Lower leg skin (tissue), 4 donors: ENCODE measurements at regions not wholly inside any gene's neighbourhood (a gene's known extent, or its start where the extent isn't known, plus 50 kb on each side); places are given as distances from the start of the nearest gene placed in this dataset.
A peak's percentile ranks its signal among the peaks of the same experiment; 100 is the strongest.

Source experiments
- DNase-seq, 2 donors: peaks; one replicate each; pipeline ENCODE4 v3.0.0-alpha.2; 2019; ENCODE audit warnings: low spot score in 2 of 2
- H3K4me3 ChIP-seq: fragments of 200-600 bp; sonication (generic); 2 replicates; pipeline ENCODE4 v1.5.1; 2017; ENCODE audit warnings: mild to moderate bottlenecking, low read depth; ENCODE audit not compliant: poor library complexity, severe bottlenecking
- POLR2A ChIP-seq, 2 donors: fragments of 450-650 bp; IDR thresholded peaks; one replicate each; pipeline ENCODE4 v1.6.1; 2016 to 2017; ENCODE audit warnings: antibody characterized with exemption in 2 of 2, mild to moderate bottlenecking in 1 of 2, moderate library complexity in 1 of 2
- WGBS, 2 donors: methylation state at CpG; one replicate each; pipeline ENCODE4 v1.1.5; 2018; 5-methylcytosine and 5-hydroxymethylcytosine counted together
- intact Hi-C: fragments of 100-400 bp; cut with DNase I; formaldehyde crosslinking; loops from one replicate; pipeline ENCODE4 v1.15.0; 2023; ENCODE audit warnings: low total_unique reads
- TF ChIP-seq, protein P1 (sequence below), 3 donors: fragments of 450-650 bp; IDR thresholded peaks; one replicate each; pipeline ENCODE4 v1.5.1; 2016; ENCODE audit warnings: antibody characterized with exemption in 3 of 3, mild to moderate bottlenecking in 3 of 3, moderate library complexity in 2 of 3

GRCh38 chr22:48742556-48743343 lies 1084.9 kb downstream of the BRD1 start:
- 82 to 85% methylated on average over 32 to 39 of the region's 39 CpGs for WGBS, 2 donors
- TF ChIP-seq POLR2A (IDR thresholded peaks at IDR 0.05), result no peak
- TF ChIP-seq, protein P1, sequence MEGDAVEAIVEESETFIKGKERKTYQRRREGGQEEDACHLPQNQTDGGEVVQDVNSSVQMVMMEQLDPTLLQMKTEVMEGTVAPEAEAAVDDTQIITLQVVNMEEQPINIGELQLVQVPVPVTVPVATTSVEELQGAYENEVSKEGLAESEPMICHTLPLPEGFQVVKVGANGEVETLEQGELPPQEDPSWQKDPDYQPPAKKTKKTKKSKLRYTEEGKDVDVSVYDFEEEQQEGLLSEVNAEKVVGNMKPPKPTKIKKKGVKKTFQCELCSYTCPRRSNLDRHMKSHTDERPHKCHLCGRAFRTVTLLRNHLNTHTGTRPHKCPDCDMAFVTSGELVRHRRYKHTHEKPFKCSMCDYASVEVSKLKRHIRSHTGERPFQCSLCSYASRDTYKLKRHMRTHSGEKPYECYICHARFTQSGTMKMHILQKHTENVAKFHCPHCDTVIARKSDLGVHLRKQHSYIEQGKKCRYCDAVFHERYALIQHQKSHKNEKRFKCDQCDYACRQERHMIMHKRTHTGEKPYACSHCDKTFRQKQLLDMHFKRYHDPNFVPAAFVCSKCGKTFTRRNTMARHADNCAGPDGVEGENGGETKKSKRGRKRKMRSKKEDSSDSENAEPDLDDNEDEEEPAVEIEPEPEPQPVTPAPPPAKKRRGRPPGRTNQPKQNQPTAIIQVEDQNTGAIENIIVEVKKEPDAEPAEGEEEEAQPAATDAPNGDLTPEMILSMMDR (IDR thresholded peaks at IDR 0.05), result no peak
- H3K4me3 ChIP-seq, result no peak overlapping the region
- intact Hi-C loops, result no loop called here
- peak in 1 of 2 donors; percentile 74 for DNase-seq

- WGBS, 2 donors, result 93 to 95% methylated on average over 17 of the region's 17 CpGs
- no peak for TF ChIP-seq POLR2A (IDR thresholded peaks at IDR 0.05)
- TF ChIP-seq, protein P1 (IDR thresholded peaks at IDR 0.05), result no peak
- intact Hi-C loops, result no loop called here
- DNase-seq, result peak in 1 of 2 donors; percentile 78
- H3K4me3 ChIP-seq, result no peak overlapping the region
Observed at GRCh38 chr22:48742191-48742555, 1085.5 kb downstream of the BRD1 start.

- WGBS, 2 donors, result 84 to 86% methylated on average over 8 of the region's 8 CpGs
- no peak for TF ChIP-seq POLR2A (IDR thresholded peaks at IDR 0.05)
- TF ChIP-seq, protein P1 (IDR thresholded peaks at IDR 0.05), result no peak
- no peak overlapping the region for H3K4me3 ChIP-seq
- intact Hi-C loops, result no loop called here
- peak in 1 of 2 donors; percentile 68 for DNase-seq
Observed at GRCh38 chr22:48741540-48741939, 1086.1 kb downstream of the BRD1 start.

DNA sequence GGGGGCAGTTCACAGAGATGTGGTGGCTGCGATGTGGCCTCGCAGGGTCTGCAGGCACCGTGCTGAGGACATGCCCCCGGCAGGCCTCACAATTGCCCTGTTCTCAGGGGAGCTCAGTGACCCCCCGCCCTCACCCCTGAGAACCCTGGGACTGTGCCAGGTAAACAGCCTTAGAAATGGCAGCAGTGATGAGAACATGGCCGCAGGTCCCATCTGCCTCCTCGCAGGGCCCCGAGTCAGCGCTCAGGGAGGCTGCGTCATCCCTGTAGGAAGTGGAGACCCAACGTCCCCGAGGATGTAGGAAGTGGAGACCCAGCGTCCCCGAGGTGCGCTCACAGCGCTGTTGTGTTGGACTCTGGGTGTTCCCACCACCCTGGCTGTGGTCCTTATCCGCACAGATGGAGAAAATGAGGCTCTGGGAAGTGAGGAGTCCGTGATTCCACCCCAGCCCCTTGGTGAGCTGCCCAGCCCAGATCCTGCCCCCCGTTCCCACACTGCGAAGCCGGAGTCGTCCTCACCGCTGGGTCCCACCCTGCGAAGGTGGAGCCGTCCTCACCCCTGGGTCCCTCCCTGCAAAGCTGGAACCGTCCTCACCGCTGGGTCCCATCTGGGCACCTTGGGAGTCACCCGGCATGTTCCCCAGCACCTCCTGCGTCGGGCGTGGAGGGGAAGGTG lies 1086.8 kb downstream of the BRD1 start:
- no peak for TF ChIP-seq POLR2A (IDR thresholded peaks at IDR 0.05)
- TF ChIP-seq, protein P1 (IDR thresholded peaks at IDR 0.05), result no peak
- no peak overlapping the region for H3K4me3 ChIP-seq
- 92 to 93% methylated on average over 28 to 29 of the region's 31 CpGs for WGBS, 2 donors
- intact Hi-C loops, result no loop called here
- DNase-seq, result peak in 1 of 2 donors; percentile 74

DNA sequence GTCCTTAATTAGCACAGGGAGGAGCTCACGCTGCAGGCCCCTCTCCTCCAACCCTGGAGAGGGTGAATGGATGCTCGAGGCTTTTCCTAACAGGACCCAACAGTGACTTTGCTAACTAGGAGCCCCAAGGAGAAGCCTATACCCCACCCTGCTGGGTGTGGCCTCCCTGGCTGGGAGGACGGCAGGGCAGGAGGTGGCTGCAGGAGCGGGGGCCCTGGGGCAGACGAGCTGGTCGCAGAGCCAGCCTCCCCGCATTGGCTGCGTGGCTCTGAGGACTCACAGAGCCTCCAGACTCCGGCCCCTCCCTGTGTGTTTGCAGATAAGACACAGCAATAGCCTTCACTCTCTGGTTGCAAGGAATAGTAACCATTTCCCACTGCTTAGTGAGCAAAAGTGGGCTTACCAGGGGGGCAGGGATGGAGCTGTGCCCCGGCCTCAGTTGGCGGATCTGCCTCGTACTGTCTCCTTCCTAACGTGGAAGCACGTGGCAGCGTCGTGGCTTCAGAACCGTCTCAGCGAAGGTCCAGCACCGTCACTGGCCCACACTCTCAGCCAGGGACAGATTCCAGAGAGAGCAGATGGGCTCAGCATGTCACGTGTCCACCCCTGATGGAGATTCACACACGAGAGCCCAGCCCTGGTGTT lies 1087.5 kb downstream of the BRD1 start:
- DNase-seq, result peak in 1 of 2 donors; percentile 32
- no peak overlapping the region for H3K4me3 ChIP-seq
- WGBS, 2 donors, result 67 to 78% methylated on average over 19 to 21 of the region's 21 CpGs
- no peak for TF ChIP-seq POLR2A (IDR thresholded peaks at IDR 0.05)
- TF ChIP-seq, protein P1 (IDR thresholded peaks at IDR 0.05), result no peak
- intact Hi-C loops, result no loop called here
